ENCODE measurements at regions not wholly inside any gene's neighbourhood (a gene's known extent, or its start where the extent isn't known, plus 50 kb on each side); places are given as distances from the start of the nearest gene placed in this dataset.
A peak's percentile ranks its signal among the peaks of the same experiment; 100 is the strongest.

- TF ChIP-seq CTCF (conservative IDR thresholded peaks at IDR 0.05; ENCODE audit: control insufficient read depth, insufficient read depth, low read depth, low read length) = no peak
- no peak overlapping the region for H3K4me3 ChIP-seq (ENCODE audit: control insufficient read depth, low read depth, low read length)
- DNase-seq (ENCODE audit: low read depth) = no peak
Observed at GRCh38 chr2:19764998-19765397, 136.8 kb downstream of the TTC32 start.

GRCh38 chr2:19763731-19764130 is 138.1 kb downstream of the TTC32 start:
- DNase-seq (ENCODE audit: low read depth) = no peak
- no peak for TF ChIP-seq CTCF (conservative IDR thresholded peaks at IDR 0.05; ENCODE audit: control insufficient read depth, insufficient read depth, low read depth, low read length)

GRCh38 chr2:19762959-19763605 is 138.7 kb downstream of the TTC32 start:
- no peak for DNase-seq (ENCODE audit: low read depth)
- no peak for TF ChIP-seq CTCF (conservative IDR thresholded peaks at IDR 0.05; ENCODE audit: control insufficient read depth, insufficient read depth, low read depth, low read length)
- no peak overlapping the region for H3K4me3 ChIP-seq (ENCODE audit: control insufficient read depth, low read depth, low read length)

More at GRCh38 chr2:19763731-19764130, 138.1 kb downstream of the TTC32 start:
- H3K4me3 ChIP-seq (ENCODE audit: control insufficient read depth, low read depth, low read length) = no peak overlapping the region

- peak; percentile 23 for DNase-seq (ENCODE audit: low read depth)
- no peak for TF ChIP-seq CTCF (conservative IDR thresholded peaks at IDR 0.05; ENCODE audit: control insufficient read depth, insufficient read depth, low read depth, low read length)
- no peak overlapping the region for H3K4me3 ChIP-seq (ENCODE audit: control insufficient read depth, low read depth, low read length)
Observed at GRCh38 chr2:19762142-19762541, 139.6 kb downstream of the TTC32 start.

- no peak overlapping the region for H3K4me3 ChIP-seq (ENCODE audit: control insufficient read depth, low read depth, low read length)
- no peak for TF ChIP-seq CTCF (conservative IDR thresholded peaks at IDR 0.05; ENCODE audit: control insufficient read depth, insufficient read depth, low read depth, low read length)
- no peak for DNase-seq (ENCODE audit: low read depth)
Observed at GRCh38 chr2:19759880-19760279, 141.9 kb downstream of the TTC32 start.

GRCh38 chr2:19758658-19759057 is 143.1 kb downstream of the TTC32 start:
- DNase-seq (ENCODE audit: low read depth) = no peak
- H3K4me3 ChIP-seq (ENCODE audit: control insufficient read depth, low read depth, low read length) = no peak overlapping the region
- no peak for TF ChIP-seq CTCF (conservative IDR thresholded peaks at IDR 0.05; ENCODE audit: control insufficient read depth, insufficient read depth, low read depth, low read length)

- no peak for DNase-seq (ENCODE audit: low read depth)
- no peak for TF ChIP-seq CTCF (conservative IDR thresholded peaks at IDR 0.05; ENCODE audit: control insufficient read depth, insufficient read depth, low read depth, low read length)
- H3K4me3 ChIP-seq (ENCODE audit: control insufficient read depth, low read depth, low read length) = no peak overlapping the region
Observed at GRCh38 chr2:19757586-19757985, 144.2 kb downstream of the TTC32 start.
